HFFc6 (cell line): ENCODE measurements at regions not wholly inside any gene's neighbourhood (a gene's known extent, or its start where the extent isn't known, plus 50 kb on each side); places are given as distances from the start of the nearest gene placed in this dataset.
A peak's percentile ranks its signal among the peaks of the same experiment; 100 is the strongest.

Experiments
- DNase-seq: peaks from one replicate; pipeline ENCODE4 v3.0.0-alpha.2; 2018
- H3K27ac Mint-ChIP-seq: 2 replicates; pipeline ENCODE4 v1.8.0; 2020; ENCODE audit warnings: mild to moderate bottlenecking, mixed read lengths
- H3K27me3 Mint-ChIP-seq: 2 replicates; pipeline ENCODE4 v1.8.0; 2021; ENCODE audit warnings: mild to moderate bottlenecking, moderate library complexity, mixed read lengths; ENCODE audit not compliant: insufficient read depth
- H3K36me3 Mint-ChIP-seq: 2 replicates; pipeline ENCODE4 v1.8.0; 2021; ENCODE audit warnings: low read depth, mixed read lengths
- H3K4me1 Mint-ChIP-seq: 2 replicates; pipeline ENCODE4 v1.8.0; 2020; ENCODE audit warnings: low read depth, mixed read lengths
- H3K4me3 Mint-ChIP-seq: 2 replicates; pipeline ENCODE4 v1.8.0; 2020; ENCODE audit warnings: mild to moderate bottlenecking, moderate library complexity, mixed read lengths
- H3K9me3 Mint-ChIP-seq: 2 replicates; pipeline ENCODE4 v1.8.0; 2020; ENCODE audit warnings: mild to moderate bottlenecking, mixed read lengths
- CTCF ChIP-seq: fragments of 200-600 bp; sonication (generic); IDR thresholded peaks from 2 replicates; pipeline ENCODE4 v1.5.0; 2021; ENCODE audit warnings: antibody characterized with exemption, mild to moderate bottlenecking

GRCh38 chr6:14506656-14507246 lies 389.2 kb downstream of the CD83 start:
- Mint-ChIP-seq H3K27me3 (peaks cover 11% of the 10 kb centered on the region), H3K4me1 (peaks cover 11% of the 10 kb centered on the region; the same call in 1 of the 2 replicates), H3K4me3 (no peak overlapping the region), H3K27ac (no peak overlapping the region), H3K36me3 (no peaks in the 10 kb centered on the region), H3K9me3 (no peaks in the 10 kb centered on the region)
- DNase-seq = no peak
- no peak for TF ChIP-seq CTCF

GRCh38 chr6:14509120-14509519 lies 391.5 kb downstream of the CD83 start:
- TF ChIP-seq CTCF = no peak
- H3K9me3 Mint-ChIP-seq = 0 out of 2 replicates have a peak, but pooled peaks cover 3% of the 10 kb centered on the region
- no peak overlapping the region for H3K27ac Mint-ChIP-seq
- no peaks in the 10 kb centered on the region for H3K36me3 Mint-ChIP-seq
- H3K27me3 Mint-ChIP-seq = peaks cover 11% of the 10 kb centered on the region
- DNase-seq = no peak
- H3K4me3 Mint-ChIP-seq = no peak overlapping the region
- H3K4me1 Mint-ChIP-seq = no peaks in the 10 kb centered on the region

- DNase-seq = no peak
- Mint-ChIP-seq H3K4me1 (no peaks in the 10 kb centered on the region), H3K27me3 (peaks cover 10% of the 10 kb centered on the region), H3K27ac (no peak overlapping the region), H3K4me3 (no peak overlapping the region), H3K36me3 (no peaks in the 10 kb centered on the region), H3K9me3 (0 out of 2 replicates have a peak, but pooled peaks cover 3% of the 10 kb centered on the region)
- peak; percentile 40 for TF ChIP-seq CTCF
Measured at GRCh38 chr6:14510038-14510437, 392.5 kb downstream of the CD83 start.

- DNase-seq = no peak
- no peaks in the 10 kb centered on the region for H3K4me1 Mint-ChIP-seq
- no peak overlapping the region for H3K4me3 Mint-ChIP-seq
- no peak for TF ChIP-seq CTCF
- H3K27ac Mint-ChIP-seq = no peak overlapping the region
- H3K9me3 Mint-ChIP-seq = 0 out of 2 replicates have a peak, but pooled peaks cover 3% of the 10 kb centered on the region
- no peaks in the 10 kb centered on the region for H3K36me3 Mint-ChIP-seq
- peaks cover 8% of the 10 kb centered on the region for H3K27me3 Mint-ChIP-seq
Measured at GRCh38 chr6:14511061-14511586, 393.6 kb downstream of the CD83 start.

- no peak overlapping the region for H3K4me3 Mint-ChIP-seq
- no peaks in the 10 kb centered on the region for H3K36me3 Mint-ChIP-seq
- H3K27ac Mint-ChIP-seq = no peak overlapping the region
- DNase-seq = no peak
- no peak for TF ChIP-seq CTCF
- H3K9me3 Mint-ChIP-seq = 0 out of 2 replicates have a peak, but pooled peaks cover 3% of the 10 kb centered on the region
- H3K4me1 Mint-ChIP-seq = no peaks in the 10 kb centered on the region
- H3K27me3 Mint-ChIP-seq = peaks cover 5% of the 10 kb centered on the region
Measured at GRCh38 chr6:14512246-14512645, 394.7 kb downstream of the CD83 start.
